ENCODE measurements at regions not wholly inside any gene's neighbourhood (a gene's known extent, or its start where the extent isn't known, plus 50 kb on each side); places are given as distances from the start of the nearest gene placed in this dataset.

DNA sequence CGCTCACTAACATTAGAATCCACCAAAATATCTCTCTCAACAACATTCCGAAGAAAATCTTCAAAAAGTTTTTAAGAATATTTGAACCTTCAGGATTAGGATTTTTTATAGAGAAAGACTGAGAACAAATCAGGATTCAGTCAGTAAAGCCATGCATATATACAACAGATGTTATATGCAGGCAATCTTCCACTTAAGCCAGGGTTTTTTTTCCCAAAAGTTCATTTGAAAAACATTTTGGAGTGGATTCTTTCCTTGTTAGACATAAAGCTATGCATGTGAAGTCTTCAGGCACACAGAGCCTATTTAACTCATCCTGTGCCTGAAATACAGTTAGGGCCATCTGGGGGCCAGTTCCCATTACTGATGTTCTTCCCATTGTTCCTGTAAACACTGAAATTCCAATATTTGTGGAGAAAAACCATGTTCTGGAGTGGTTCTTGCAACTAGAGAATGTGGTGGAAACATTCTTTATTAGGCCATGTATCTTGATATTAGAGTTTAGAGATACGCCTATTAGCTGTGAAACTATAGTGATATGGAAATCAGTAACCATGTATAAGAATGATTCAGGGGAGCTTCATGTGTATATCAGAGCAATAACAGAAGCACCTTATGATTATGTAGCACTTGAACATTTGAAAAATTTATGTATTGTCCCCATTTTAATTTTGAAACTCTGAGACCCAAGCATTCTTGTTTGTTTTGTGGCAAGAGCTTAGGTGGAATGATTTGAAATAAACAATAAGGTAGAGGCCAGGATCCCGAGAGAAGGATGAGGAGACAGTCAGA is 61.7 kb downstream of the PLEKHG1 start:
- TF ChIP-seq, protein P1, sequence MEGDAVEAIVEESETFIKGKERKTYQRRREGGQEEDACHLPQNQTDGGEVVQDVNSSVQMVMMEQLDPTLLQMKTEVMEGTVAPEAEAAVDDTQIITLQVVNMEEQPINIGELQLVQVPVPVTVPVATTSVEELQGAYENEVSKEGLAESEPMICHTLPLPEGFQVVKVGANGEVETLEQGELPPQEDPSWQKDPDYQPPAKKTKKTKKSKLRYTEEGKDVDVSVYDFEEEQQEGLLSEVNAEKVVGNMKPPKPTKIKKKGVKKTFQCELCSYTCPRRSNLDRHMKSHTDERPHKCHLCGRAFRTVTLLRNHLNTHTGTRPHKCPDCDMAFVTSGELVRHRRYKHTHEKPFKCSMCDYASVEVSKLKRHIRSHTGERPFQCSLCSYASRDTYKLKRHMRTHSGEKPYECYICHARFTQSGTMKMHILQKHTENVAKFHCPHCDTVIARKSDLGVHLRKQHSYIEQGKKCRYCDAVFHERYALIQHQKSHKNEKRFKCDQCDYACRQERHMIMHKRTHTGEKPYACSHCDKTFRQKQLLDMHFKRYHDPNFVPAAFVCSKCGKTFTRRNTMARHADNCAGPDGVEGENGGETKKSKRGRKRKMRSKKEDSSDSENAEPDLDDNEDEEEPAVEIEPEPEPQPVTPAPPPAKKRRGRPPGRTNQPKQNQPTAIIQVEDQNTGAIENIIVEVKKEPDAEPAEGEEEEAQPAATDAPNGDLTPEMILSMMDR (IDR thresholded peaks at IDR 0.05; ENCODE audit: insufficient read depth, missing control alignments), result no peak
- DNase-seq (ENCODE audit: insufficient read length, low spot score) (no peak), FAIRE-seq (no peak)

DNA sequence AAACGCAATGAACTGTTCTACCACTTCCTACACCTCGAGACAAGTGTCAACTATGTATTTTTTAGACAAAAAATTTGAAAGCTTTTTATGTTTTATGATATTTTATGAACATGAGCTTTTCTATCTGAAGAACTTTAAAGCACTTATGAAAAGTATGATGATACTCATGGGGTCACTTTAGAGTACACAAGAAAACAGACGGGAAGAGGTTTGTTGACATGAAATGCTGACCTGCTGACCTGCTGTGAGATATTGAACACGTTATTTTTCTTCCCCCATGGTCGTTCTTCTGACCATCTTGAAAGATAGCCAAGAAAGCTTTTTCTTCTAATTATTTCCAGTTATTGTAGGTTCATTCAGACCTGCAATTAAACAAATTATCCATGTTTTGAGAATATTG is 63.1 kb downstream of the PLEKHG1 start:
- DNase-seq (ENCODE audit: insufficient read length, low spot score), result no peak
- TF ChIP-seq, protein P1 (IDR thresholded peaks at IDR 0.05; ENCODE audit: insufficient read depth, missing control alignments), result no peak
- FAIRE-seq, result no peak

DNA sequence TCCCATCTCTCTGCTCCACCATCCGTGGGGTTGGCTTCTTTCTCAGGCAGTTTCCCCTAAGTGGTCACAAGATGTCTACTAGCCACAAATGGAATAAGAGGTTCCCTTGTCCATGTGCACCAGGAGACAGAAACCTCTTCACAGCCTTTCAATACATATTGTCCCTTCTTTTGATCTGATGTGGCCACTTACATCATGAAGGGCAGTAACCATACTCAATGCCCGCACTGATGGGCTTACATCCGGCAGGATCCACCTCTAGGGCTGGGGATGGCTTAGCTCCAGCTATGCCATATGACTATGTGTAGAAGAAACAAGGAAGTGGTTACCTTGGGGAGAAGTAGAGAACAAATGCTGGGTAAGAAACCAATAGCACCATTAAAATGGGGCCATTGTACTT is 64.4 kb downstream of the PLEKHG1 start:
- FAIRE-seq (no peak), DNase-seq (ENCODE audit: insufficient read length, low spot score) (no peak)
- TF ChIP-seq, protein P1 (IDR thresholded peaks at IDR 0.05; ENCODE audit: insufficient read depth, missing control alignments), result no peak

DNA sequence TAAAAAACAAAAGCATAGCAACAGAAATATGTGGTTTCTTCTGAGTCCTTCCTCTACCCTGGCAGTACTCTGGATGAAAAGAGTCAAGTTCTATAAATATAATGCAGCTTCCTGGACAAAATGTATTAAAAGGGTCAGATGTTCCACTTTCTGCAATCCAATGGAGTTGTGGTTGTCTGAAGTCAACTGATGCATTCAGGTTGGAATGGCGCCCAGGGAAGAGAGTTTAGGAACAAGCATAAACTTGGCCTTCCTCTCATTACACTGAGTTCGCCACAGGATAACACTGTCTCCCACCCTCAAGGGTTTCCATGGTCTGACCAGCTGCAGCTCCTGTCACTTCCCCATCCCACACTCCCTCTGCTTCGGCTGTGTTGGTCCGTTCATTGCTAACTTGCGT is 66.4 kb downstream of the PLEKHG1 start:
- FAIRE-seq, result no peak
- TF ChIP-seq, protein P1 (IDR thresholded peaks at IDR 0.05; ENCODE audit: insufficient read depth, missing control alignments), result no peak
- no peak for DNase-seq (ENCODE audit: insufficient read length, low spot score)

DNA sequence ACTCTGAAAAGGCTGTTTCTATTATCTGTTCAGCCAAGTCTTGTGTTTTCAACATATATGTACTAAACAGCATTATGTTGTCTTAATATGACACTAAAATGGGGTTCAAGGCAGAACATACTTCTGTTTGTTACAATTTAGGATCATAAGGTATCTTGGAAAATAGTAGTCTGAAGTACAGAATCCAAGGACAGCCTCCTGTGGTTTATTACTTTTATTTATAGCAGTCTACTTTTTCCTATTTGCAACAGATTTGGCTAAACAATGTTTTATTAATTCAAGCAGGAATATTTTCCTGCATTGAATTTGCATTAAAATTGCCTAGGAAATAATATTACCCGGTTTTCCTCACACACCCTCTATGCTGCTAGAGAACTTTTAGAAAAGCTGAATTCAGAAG is 67.7 kb downstream of the PLEKHG1 start:
- TF ChIP-seq, protein P1 (IDR thresholded peaks at IDR 0.05; ENCODE audit: insufficient read depth, missing control alignments), result no peak
- no peak for FAIRE-seq
- no peak for DNase-seq (ENCODE audit: insufficient read length, low spot score)

DNA sequence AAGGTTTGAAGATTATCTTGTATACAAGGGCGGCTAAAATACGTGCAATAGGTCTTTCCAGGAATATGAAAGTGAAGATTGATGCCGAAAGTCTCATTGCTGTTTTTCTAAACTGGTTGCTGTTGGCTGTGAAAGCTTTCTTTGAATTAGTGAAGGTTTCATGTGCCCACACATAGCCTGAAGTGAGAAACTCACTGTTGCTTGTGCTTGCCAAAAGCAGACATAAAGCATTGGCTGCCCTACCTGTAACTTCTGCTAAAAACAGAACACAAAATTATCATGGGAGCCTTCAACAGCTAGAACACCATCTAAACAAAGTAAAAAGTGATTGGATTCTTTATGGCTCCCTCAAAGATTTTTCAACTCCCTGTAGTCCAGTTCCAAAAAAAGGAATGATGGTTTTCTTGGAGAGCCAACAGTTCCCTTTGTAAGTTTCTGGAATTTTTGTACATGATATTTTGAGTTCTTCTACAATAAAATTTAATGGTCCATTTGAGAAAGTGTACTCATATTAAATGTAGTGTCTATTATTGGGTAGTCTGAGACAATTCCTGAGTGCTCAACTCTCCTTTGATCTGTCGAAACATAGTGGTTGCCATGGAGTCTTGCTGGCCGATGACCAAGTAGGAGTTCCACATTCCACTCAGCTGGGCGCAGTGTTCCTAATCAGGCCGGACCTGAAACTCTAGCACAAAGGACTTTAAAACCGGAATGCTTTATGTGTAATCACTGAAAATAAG is 68.5 kb downstream of the PLEKHG1 start:
- no peak for FAIRE-seq
- TF ChIP-seq, protein P1 (IDR thresholded peaks at IDR 0.05; ENCODE audit: insufficient read depth, missing control alignments), result no peak
- DNase-seq (ENCODE audit: insufficient read length, low spot score), result no peak

DNA sequence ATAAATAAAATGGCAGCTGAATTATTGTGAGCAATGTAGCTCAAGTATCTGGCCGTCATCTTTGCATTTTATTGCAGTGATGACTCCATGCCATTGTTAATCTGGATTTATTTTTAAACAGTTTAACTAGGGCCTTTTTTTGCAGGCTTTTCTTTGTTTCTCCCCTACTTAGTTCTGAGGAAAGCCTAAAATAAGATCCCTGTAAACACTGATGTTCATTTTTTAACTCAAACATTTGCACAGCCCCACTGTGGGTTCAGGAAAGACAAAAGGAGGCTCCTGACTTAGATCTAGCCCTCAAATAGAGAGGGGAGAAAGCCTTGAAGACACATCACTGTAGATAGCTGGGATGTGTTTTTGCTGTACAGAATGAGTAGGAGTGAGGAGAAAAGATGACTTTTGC is 69.2 kb downstream of the PLEKHG1 start:
- DNase-seq (ENCODE audit: insufficient read length, low spot score) (no peak), FAIRE-seq (no peak)
- TF ChIP-seq, protein P1 (IDR thresholded peaks at IDR 0.05; ENCODE audit: insufficient read depth, missing control alignments), result no peak

Data from D721Med (cell line).